Neural progenitor cell (in vitro differentiated cells): ENCODE measurements at regions not wholly inside any gene's neighbourhood (a gene's known extent, or its start where the extent isn't known, plus 50 kb on each side); places are given as distances from the start of the nearest gene placed in this dataset.

Experiments used
- DNase-seq: peaks from one replicate; pipeline ENCODE4 v3.0.0-alpha.2; 2016; ENCODE audit warnings: low spot score
- H2AFZ ChIP-seq: fragments of 200-600 bp; sonication (generic); replicated peaks from 2 replicates; pipeline ENCODE4 v1.6.1; 2016; ENCODE audit warnings: antibody characterized with exemption
- H3F3A ChIP-seq: fragments of 200-600 bp; sonication (generic); 2 replicates; pipeline ENCODE4 v1.6.1; 2016; ENCODE audit warnings: antibody characterized with exemption, low read depth
- H3K27ac ChIP-seq: fragments of 200-600 bp; sonication (generic); 2 replicates; pipeline ENCODE4 v1.5.1; 2016; ENCODE audit warnings: mild to moderate bottlenecking
- H3K27me3 ChIP-seq: fragments of 200-600 bp; sonication (generic); 2 replicates; pipeline ENCODE4 v1.6.1; 2016; ENCODE audit warnings: mild to moderate bottlenecking, moderate library complexity
- H3K36me3 ChIP-seq: fragments of 200-600 bp; sonication (generic); 2 replicates; pipeline ENCODE4 v1.5.1; 2016
- H3K4me1 ChIP-seq: fragments of 200-600 bp; sonication (generic); 2 replicates; pipeline ENCODE4 v1.6.1; 2016; ENCODE audit warnings: mixed run types
- H3K4me2 ChIP-seq: fragments of 200-600 bp; sonication (generic); 2 replicates; pipeline ENCODE4 v1.6.1; 2016
- H3K4me3 ChIP-seq: fragments of 200-600 bp; sonication (generic); 2 replicates; pipeline ENCODE4 v1.5.1; 2016
- H3K79me2 ChIP-seq: fragments of 200-600 bp; sonication (generic); 2 replicates; pipeline ENCODE4 v1.6.1; 2016; ENCODE audit warnings: low read depth
- H3K9ac ChIP-seq: fragments of 200-600 bp; sonication (generic); 2 replicates; pipeline ENCODE4 v1.6.1; 2016
- H3K9me3 ChIP-seq: fragments of 200-600 bp; sonication (generic); 2 replicates; pipeline ENCODE4 v1.5.1; 2016; ENCODE audit warnings: low read depth
- H4K20me1 ChIP-seq: fragments of 200-600 bp; sonication (generic); 2 replicates; pipeline ENCODE4 v1.6.1; 2016; ENCODE audit warnings: low read depth
- H3K27ac Mint-ChIP-seq: 3 replicates; pipeline ENCODE4 v1.8.0; 2021; ENCODE audit warnings: mixed read lengths
- H3K27me3 Mint-ChIP-seq: 2 replicates; pipeline ENCODE4 v1.8.0; 2022; ENCODE audit warnings: low read depth, mild to moderate bottlenecking, inconsistent platforms, moderate library complexity, mixed read lengths; ENCODE audit not compliant: insufficient read depth
- H3K36me3 Mint-ChIP-seq: 3 replicates; pipeline ENCODE4 v1.8.0; 2021; ENCODE audit warnings: mixed read lengths
- H3K4me1 Mint-ChIP-seq: 3 replicates; pipeline ENCODE4 v1.8.0; 2021; ENCODE audit warnings: mixed read lengths
- H3K4me3 Mint-ChIP-seq: 3 replicates; pipeline ENCODE4 v1.8.0; 2021; ENCODE audit warnings: mild to moderate bottlenecking, moderate library complexity, mixed read lengths
- H3K9me3 Mint-ChIP-seq: 3 replicates; pipeline ENCODE4 v1.8.0; 2020; ENCODE audit warnings: mixed read lengths
- EZH2 ChIP-seq: fragments of 200-600 bp; sonication (generic); IDR thresholded peaks from 2 replicates; pipeline ENCODE4 v1.6.1; 2017; ENCODE audit warnings: antibody characterized with exemption, mild to moderate bottlenecking, moderate library complexity
- EZH2phosphoT487 ChIP-seq: fragments of 200-600 bp; sonication (generic); IDR thresholded peaks from 2 replicates; pipeline ENCODE4 v1.6.1; 2017; ENCODE audit warnings: antibody characterized with exemption
- TF ChIP-seq, protein P1 (sequence below): fragments of 200-600 bp; sonication (generic); IDR thresholded peaks from 2 replicates; pipeline ENCODE4 v1.5.1; 2017; ENCODE audit warnings: antibody characterized with exemption, mild to moderate bottlenecking

DNA sequence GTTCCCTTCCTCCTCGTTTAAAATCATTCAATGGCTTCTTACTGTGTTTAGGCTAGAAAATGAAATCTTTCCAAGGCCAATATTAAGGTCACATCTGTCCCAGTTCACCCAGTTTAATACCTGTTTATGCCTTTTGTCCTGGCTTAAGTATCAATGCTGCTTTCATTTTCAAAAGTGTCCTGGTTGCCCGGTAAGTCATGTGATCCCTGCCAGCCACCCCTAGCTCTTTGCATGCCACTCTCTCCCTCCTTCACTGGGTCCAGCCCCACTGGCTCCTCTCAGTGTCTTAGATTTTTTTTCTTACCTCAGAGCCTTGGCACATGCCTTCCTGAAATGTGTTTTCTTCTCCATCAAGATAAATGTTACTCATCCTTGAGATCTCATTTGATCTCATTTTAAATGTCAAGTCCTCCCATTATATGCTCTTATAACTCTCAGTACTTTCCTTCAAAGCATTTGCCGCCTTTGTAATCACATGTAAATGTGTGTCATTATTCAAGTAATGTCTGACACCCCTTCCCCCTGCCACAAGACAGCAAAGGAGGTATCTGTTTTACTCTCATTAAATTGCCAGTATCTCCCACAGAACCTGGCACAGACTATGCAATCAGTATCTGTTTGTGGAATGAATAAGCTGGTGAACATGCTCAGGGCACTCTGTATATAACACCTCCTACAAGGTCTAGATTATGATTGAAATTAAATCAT is 472.5 kb upstream of the RPS6KA3 start:
- Mint-ChIP-seq H3K27me3 (no peaks in the 10 kb centered on the region), H3K36me3 (no peaks in the 10 kb centered on the region), H3K9me3 (no peaks in the 10 kb centered on the region), H3K27ac (no peak overlapping the region), H3K4me3 (no peak overlapping the region), H3K4me1 (no peaks in the 10 kb centered on the region)
- H2AFZ ChIP-seq = no peak overlapping the region
- no peaks in the 10 kb centered on the region for H3K36me3 ChIP-seq
- H3K27me3 ChIP-seq = no peaks in the 10 kb centered on the region
- H4K20me1 ChIP-seq = no peaks in the 10 kb centered on the region
- H3K79me2 ChIP-seq = no peaks in the 10 kb centered on the region
- H3K4me3 ChIP-seq = no peak overlapping the region
- H3K27ac ChIP-seq = no peak overlapping the region
- H3K4me2 ChIP-seq = no peak overlapping the region
- H3F3A ChIP-seq = no peaks in the 10 kb centered on the region
- no peak overlapping the region for H3K9ac ChIP-seq
- no peak for DNase-seq
- H3K9me3 ChIP-seq = no peaks in the 10 kb centered on the region
- H3K4me1 ChIP-seq = no peaks in the 10 kb centered on the region
- no peak for TF ChIP-seq EZH2phosphoT487
- TF ChIP-seq, protein P1, sequence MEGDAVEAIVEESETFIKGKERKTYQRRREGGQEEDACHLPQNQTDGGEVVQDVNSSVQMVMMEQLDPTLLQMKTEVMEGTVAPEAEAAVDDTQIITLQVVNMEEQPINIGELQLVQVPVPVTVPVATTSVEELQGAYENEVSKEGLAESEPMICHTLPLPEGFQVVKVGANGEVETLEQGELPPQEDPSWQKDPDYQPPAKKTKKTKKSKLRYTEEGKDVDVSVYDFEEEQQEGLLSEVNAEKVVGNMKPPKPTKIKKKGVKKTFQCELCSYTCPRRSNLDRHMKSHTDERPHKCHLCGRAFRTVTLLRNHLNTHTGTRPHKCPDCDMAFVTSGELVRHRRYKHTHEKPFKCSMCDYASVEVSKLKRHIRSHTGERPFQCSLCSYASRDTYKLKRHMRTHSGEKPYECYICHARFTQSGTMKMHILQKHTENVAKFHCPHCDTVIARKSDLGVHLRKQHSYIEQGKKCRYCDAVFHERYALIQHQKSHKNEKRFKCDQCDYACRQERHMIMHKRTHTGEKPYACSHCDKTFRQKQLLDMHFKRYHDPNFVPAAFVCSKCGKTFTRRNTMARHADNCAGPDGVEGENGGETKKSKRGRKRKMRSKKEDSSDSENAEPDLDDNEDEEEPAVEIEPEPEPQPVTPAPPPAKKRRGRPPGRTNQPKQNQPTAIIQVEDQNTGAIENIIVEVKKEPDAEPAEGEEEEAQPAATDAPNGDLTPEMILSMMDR = no peak
- TF ChIP-seq EZH2 = no peak

DNA sequence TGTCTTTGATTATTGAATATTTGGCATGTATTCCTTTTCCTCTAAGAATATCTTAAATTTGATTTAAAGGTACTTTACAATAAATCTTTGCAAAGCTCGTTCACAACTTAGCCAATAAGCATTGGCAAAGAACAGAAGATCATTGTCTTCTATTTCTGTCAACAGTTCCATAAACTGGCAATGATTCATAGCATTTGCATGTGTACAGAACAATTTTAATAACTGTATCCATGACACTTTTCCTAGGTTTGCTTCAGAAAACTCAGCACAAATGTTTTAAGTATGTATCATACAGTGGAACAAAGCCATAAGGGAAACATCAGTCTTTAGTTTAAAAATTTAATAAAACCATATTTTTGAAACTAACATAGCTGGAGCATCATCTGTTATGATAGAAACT is 462.7 kb upstream of the RPS6KA3 start:
- H3K27ac Mint-ChIP-seq = no peak overlapping the region
- H3K4me3 Mint-ChIP-seq = no peak overlapping the region
- peaks cover 3% of the 10 kb centered on the region for H3K9me3 ChIP-seq
- H3K27ac ChIP-seq = no peak overlapping the region
- H3K27me3 ChIP-seq = no peaks in the 10 kb centered on the region
- no peak overlapping the region for H3K9ac ChIP-seq
- no peaks in the 10 kb centered on the region for H3K4me1 ChIP-seq
- no peaks in the 10 kb centered on the region for H3K36me3 Mint-ChIP-seq
- peaks cover 14% of the 10 kb centered on the region for H3K4me1 Mint-ChIP-seq
- H2AFZ ChIP-seq = no peak overlapping the region
- no peak overlapping the region for H3K4me3 ChIP-seq
- H3K9me3 Mint-ChIP-seq = no peaks in the 10 kb centered on the region
- H3K36me3 ChIP-seq = no peaks in the 10 kb centered on the region
- H3K4me2 ChIP-seq = no peak overlapping the region
- H3K27me3 Mint-ChIP-seq = peaks cover 2% of the 10 kb centered on the region
- no peak for DNase-seq
- H3F3A ChIP-seq = no peaks in the 10 kb centered on the region
- H3K79me2 ChIP-seq = no peaks in the 10 kb centered on the region
- no peaks in the 10 kb centered on the region for H4K20me1 ChIP-seq
- TF ChIP-seq EZH2phosphoT487 = no peak

DNA sequence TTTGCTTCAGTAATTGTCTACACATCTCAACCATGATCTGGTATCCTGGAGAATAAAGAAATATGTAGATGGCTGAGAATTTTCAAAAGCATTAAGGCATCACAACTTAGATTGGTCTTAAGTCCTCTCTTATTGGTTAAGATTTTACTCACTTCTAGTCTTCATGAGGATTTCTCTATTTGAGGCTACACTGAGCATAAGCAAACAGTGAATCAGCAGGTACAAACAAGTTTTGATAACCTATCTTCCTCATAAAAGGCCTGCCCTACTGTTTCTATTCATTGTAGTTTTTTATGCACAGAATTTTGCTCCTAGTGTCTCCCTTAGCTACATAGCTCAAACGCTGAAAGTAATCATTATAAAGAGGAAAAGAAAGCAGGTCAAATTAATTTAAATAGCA is 460.7 kb upstream of the RPS6KA3 start:
- Mint-ChIP-seq H3K27ac (no peak overlapping the region), H3K36me3 (no peaks in the 10 kb centered on the region), H3K27me3 (peaks cover 2% of the 10 kb centered on the region), H3K4me3 (no peak overlapping the region), H3K9me3 (no peaks in the 10 kb centered on the region), H3K4me1 (peaks cover 14% of the 10 kb centered on the region)
- Histone ChIP-seq H3F3A (no peaks in the 10 kb centered on the region), H3K27me3 (no peaks in the 10 kb centered on the region), H4K20me1 (no peaks in the 10 kb centered on the region), H3K27ac (no peak overlapping the region), H3K9ac (no peak overlapping the region), H3K4me3 (no peak overlapping the region), H3K4me2 (no peak overlapping the region), H3K4me1 (no peaks in the 10 kb centered on the region), H3K79me2 (no peaks in the 10 kb centered on the region), H3K9me3 (peaks cover 3% of the 10 kb centered on the region), H3K36me3 (no peaks in the 10 kb centered on the region), H2AFZ (no peak overlapping the region)
- DNase-seq = no peak
- TF ChIP-seq EZH2 = no peak
- TF ChIP-seq, protein P1 = no peak
- no peak for TF ChIP-seq EZH2phosphoT487

DNA sequence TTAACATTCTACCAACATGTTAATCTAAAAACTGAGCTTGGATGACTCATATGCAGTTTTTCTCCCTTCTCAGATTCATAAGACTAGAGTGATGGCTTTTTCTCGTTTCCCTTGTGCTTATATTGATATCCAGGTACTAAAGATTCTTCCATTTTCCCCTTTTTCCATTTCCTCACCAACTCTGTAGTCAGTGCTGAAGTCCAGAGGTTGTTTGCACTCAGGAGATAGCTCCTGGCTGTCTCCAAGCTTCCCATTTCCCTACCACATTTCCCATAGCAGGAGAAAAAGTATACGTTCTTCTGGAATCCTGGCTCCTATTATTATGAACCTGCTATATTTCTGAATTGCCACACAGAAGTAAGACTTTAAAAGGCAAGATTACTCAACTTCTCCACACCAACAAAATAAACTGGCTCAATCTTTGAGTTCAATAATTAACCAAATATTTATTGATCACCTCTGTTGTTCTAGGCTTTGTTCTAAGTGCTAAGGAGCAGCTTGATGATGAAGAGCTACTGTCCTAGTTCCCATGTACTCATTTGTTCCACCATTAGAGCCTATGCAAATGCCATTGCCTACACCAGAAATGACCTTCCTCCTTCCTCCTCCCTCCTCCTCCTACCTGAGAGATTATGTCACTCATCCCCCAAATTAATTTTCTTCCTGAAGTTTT is 454.4 kb upstream of the RPS6KA3 start:
- Mint-ChIP-seq H3K27me3 (peaks cover 4% of the 10 kb centered on the region), H3K9me3 (peaks cover 5% of the 10 kb centered on the region), H3K36me3 (no peaks in the 10 kb centered on the region), H3K27ac (no peak overlapping the region), H3K4me3 (no peak overlapping the region), H3K4me1 (peaks cover 12% of the 10 kb centered on the region)
- Histone ChIP-seq H3K9ac (no peak overlapping the region), H3K27ac (no peak overlapping the region), H3K9me3 (peaks cover 3% of the 10 kb centered on the region), H3K36me3 (no peaks in the 10 kb centered on the region), H3K27me3 (no peaks in the 10 kb centered on the region), H3F3A (peaks cover 10% of the 10 kb centered on the region), H4K20me1 (no peaks in the 10 kb centered on the region), H3K4me1 (peaks cover 14% of the 10 kb centered on the region), H3K79me2 (no peaks in the 10 kb centered on the region), H3K4me3 (no peak overlapping the region), H3K4me2 (no peak overlapping the region), H2AFZ (no peak overlapping the region)
- TF ChIP-seq EZH2 (no peak), EZH2phosphoT487 (no peak)
- TF ChIP-seq, protein P1 = no peak
- DNase-seq = no peak
